ENCODE measurements at regions not wholly inside any gene's neighbourhood (a gene's known extent, or its start where the extent isn't known, plus 50 kb on each side); places are given as distances from the start of the nearest gene placed in this dataset.
"Not testable (repeated sequence)": the region's sequence is repeated elsewhere in the genome, so short reads cannot be mapped to it uniquely, and the experiment has no call there.

- peaks cover 3 to 34% (median 14%) of the 10 kb centered on the region in 12 donors for H3K4me1 ChIP-seq
- no peak for DNase-seq
- WGBS, 4 donors: 80 to 94% (median 85%) methylated on average over 1 of the region's 1 CpG
- TF ChIP-seq CTCF (IDR thresholded peaks at IDR 0.05): no peak
- TF ChIP-seq POLR2A (IDR thresholded peaks at IDR 0.05): no peak
- intact Hi-C loops (cut with DNase I): no loop called here
- H3K27me3 ChIP-seq: no peaks in the 10 kb centered on the region
- H3K4me3 ChIP-seq: no peak overlapping the region
- no peak for ATAC-seq
- H3K27ac ChIP-seq: peak overlapping the region in 1 of 12 donors; percentile 47
- no peaks in the 10 kb centered on the region for H3K36me3 ChIP-seq
- H3K9me3 ChIP-seq: no peaks in the 10 kb centered on the region
These were observed 122.6 kb upstream of the TNFSF4 start for GRCh38 chr1:173329726-173330125.

- Histone ChIP-seq H3K9me3 (no peaks in the 10 kb centered on the region), H3K27me3 (no peaks in the 10 kb centered on the region), H3K27ac (peak overlapping the region in 9 of 12 donors; percentile 23 to 81 (median 50)), H3K4me3 (no peak overlapping the region), H3K36me3 (no peaks in the 10 kb centered on the region), H3K4me1 (peaks cover 3 to 34% (median 14%) of the 10 kb centered on the region in 12 donors)
- ATAC-seq: peak in 3 of 4 donors; percentile 70 to 84 (median 83)
- intact Hi-C loops (cut with DNase I): no loop called here
- 89 to 96% (median 92%) methylated on average over 3 of the region's 3 CpGs for WGBS, 4 donors
- peak in 1 of 5 donors; percentile 13 for DNase-seq
- TF ChIP-seq POLR2A (IDR thresholded peaks at IDR 0.05) (no peak), CTCF (IDR thresholded peaks at IDR 0.05) (no peak)
These were observed 123.2 kb upstream of the TNFSF4 start for GRCh38 chr1:173330149-173330951.

GRCh38 chr1:173330952-173331548, 123.9 kb upstream of the TNFSF4 start:
- H3K27ac ChIP-seq: peak overlapping the region in 11 of 12 donors; percentile 23 to 81 (median 50)
- H3K27me3 ChIP-seq; DNase-seq; H3K36me3 ChIP-seq; H3K4me3 ChIP-seq; H3K9me3 ChIP-seq; intact Hi-C loops (cut with DNase I): not testable (repeated sequence)
- H3K4me1 ChIP-seq: peaks cover 3 to 34% (median 14%) of the 10 kb centered on the region in 12 donors
- WGBS, 4 donors: 62 to 73% (median 73%) methylated on average over 10 of the region's 10 CpGs
- peak in 2 of 4 donors; percentile 55 to 74 for ATAC-seq

- DNase-seq (peak in 3 of 5 donors; percentile 32 to 76 (median 60)), ATAC-seq (peak; percentile 63 to 96 (median 86))
- Histone ChIP-seq H3K4me3 (no peak overlapping the region), H3K27ac (peak overlapping the region in 10 of 12 donors; percentile 4 to 81 (median 42)), H3K4me1 (peaks cover 3 to 34% (median 14%) of the 10 kb centered on the region in 12 donors), H3K27me3 (no peaks in the 10 kb centered on the region), H3K9me3 (no peaks in the 10 kb centered on the region), H3K36me3 (no peaks in the 10 kb centered on the region)
- 51 to 75% (median 58%) methylated on average over 2 of the region's 2 CpGs for WGBS, 4 donors
- TF ChIP-seq POLR2A (IDR thresholded peaks at IDR 0.05) (no peak), CTCF (IDR thresholded peaks at IDR 0.05) (no peak)
- intact Hi-C loops (cut with DNase I): no loop called here
These were observed 124.9 kb upstream of the TNFSF4 start for GRCh38 chr1:173332026-173332425.

Data from heart left ventricle (tissue), 16 donors.